ENCODE measurements at regions not wholly inside any gene's neighbourhood (a gene's known extent, or its start where the extent isn't known, plus 50 kb on each side); places are given as distances from the start of the nearest gene placed in this dataset.
A peak's percentile ranks its signal among the peaks of the same experiment; 100 is the strongest.
"Not testable (repeated sequence)": the region's sequence is repeated elsewhere in the genome, so short reads cannot be mapped to it uniquely, and the experiment has no call there.

GRCh38 chr15:69926721-69927120 lies 171.0 kb downstream of the TLE3 start:
- no peak overlapping the region for H3K4me3 ChIP-seq (ENCODE audit: low read depth, low read length)
- no peak for DNase-seq (ENCODE audit: low read depth)
- no peak for TF ChIP-seq CTCF (IDR thresholded peaks at IDR 0.05; ENCODE audit: control insufficient read depth, extremely low read depth, insufficient read depth)

GRCh38 chr15:69928890-69929289 lies 168.8 kb downstream of the TLE3 start:
- not testable (repeated sequence) for DNase-seq (ENCODE audit: low read depth); H3K4me3 ChIP-seq (ENCODE audit: low read depth, low read length)

- peak; percentile 70 for DNase-seq (ENCODE audit: low read depth)
- TF ChIP-seq CTCF (IDR thresholded peaks at IDR 0.05; ENCODE audit: control insufficient read depth, extremely low read depth, insufficient read depth), result no peak
Measured at GRCh38 chr15:69929905-69930630, 167.6 kb downstream of the TLE3 start.

GRCh38 chr15:69930754-69931153 lies 167.0 kb downstream of the TLE3 start:
- H3K4me3 ChIP-seq (ENCODE audit: low read depth, low read length), result no peak overlapping the region
- no peak for DNase-seq (ENCODE audit: low read depth)
- TF ChIP-seq CTCF (IDR thresholded peaks at IDR 0.05; ENCODE audit: control insufficient read depth, extremely low read depth, insufficient read depth), result no peak

More at GRCh38 chr15:69929905-69930630, 167.6 kb downstream of the TLE3 start:
- no peak overlapping the region for H3K4me3 ChIP-seq (ENCODE audit: low read depth, low read length)

- DNase-seq (ENCODE audit: low read depth), result no peak
- no peak overlapping the region for H3K4me3 ChIP-seq (ENCODE audit: low read depth, low read length)
- no peak for TF ChIP-seq CTCF (IDR thresholded peaks at IDR 0.05; ENCODE audit: control insufficient read depth, extremely low read depth, insufficient read depth)
Measured at GRCh38 chr15:69931156-69931555, 166.6 kb downstream of the TLE3 start.

- TF ChIP-seq CTCF (IDR thresholded peaks at IDR 0.05; ENCODE audit: control insufficient read depth, extremely low read depth, insufficient read depth), result no peak
- no peak for DNase-seq (ENCODE audit: low read depth)
- no peak overlapping the region for H3K4me3 ChIP-seq (ENCODE audit: low read depth, low read length)
Measured at GRCh38 chr15:69934607-69935006, 163.1 kb downstream of the TLE3 start.

- DNase-seq (ENCODE audit: low read depth), result no peak
- no peak overlapping the region for H3K4me3 ChIP-seq (ENCODE audit: low read depth, low read length)
- no peak for TF ChIP-seq CTCF (IDR thresholded peaks at IDR 0.05; ENCODE audit: control insufficient read depth, extremely low read depth, insufficient read depth)
Measured at GRCh38 chr15:69939513-69940440, 157.9 kb downstream of the TLE3 start.
